Breast epithelium (tissue), 4 donors: ENCODE measurements at regions not wholly inside any gene's neighbourhood (a gene's known extent, or its start where the extent isn't known, plus 50 kb on each side); places are given as distances from the start of the nearest gene placed in this dataset.

ENCODE experiments used
- DNase-seq, 2 donors: peaks; one replicate each; pipeline ENCODE4 v3.0.0-alpha.2; 2019; ENCODE audit warnings: low spot score in 2 of 2
- H3K27ac ChIP-seq, 2 donors: fragments of 200-600 bp; sonication (generic) in 1 of 2; one replicate each; pipeline ENCODE4 v1.5.1; 2016 to 2019; ENCODE audit warnings: mild to moderate bottlenecking in 1 of 2
- H3K27me3 ChIP-seq, 2 donors: fragments of 200-600 bp; sonication (generic) in 1 of 2; one replicate each; pipeline versions ENCODE4 v1.5.1 to v1.6.0; 2017 to 2019; ENCODE audit warnings: control low read depth in 1 of 2, mild to moderate bottlenecking in 1 of 2
- H3K36me3 ChIP-seq: fragments of 200-600 bp; one replicate; pipeline ENCODE4 v1.5.1; 2019
- H3K4me1 ChIP-seq, 2 donors: fragments of 200-600 bp; sonication (generic); one replicate each; pipeline ENCODE4 v1.5.1; 2016 to 2019; ENCODE audit warnings: control low read depth in 1 of 2
- H3K4me3 ChIP-seq, 3 donors: fragments of 200-600 bp; sonication (generic); 1 replicate in 2 of 3; 2 replicates in 1 of 3; pipeline ENCODE4 v1.5.1; 2016 to 2019; ENCODE audit warnings: mild to moderate bottlenecking in 3 of 3, moderate library complexity in 2 of 3
- H3K9me3 ChIP-seq, 2 donors: fragments of 200-600 bp; sonication (generic) in 1 of 2; one replicate each; pipeline ENCODE4 v1.5.1; 2016 to 2019; ENCODE audit warnings: control low read depth in 1 of 2
- CTCF ChIP-seq, 3 donors: fragments of 450-650 bp; IDR thresholded peaks; one replicate each; pipeline ENCODE4 v1.5.1; 2016 to 2017; ENCODE audit warnings: antibody characterized with exemption in 3 of 3, mild to moderate bottlenecking in 3 of 3, moderate library complexity in 3 of 3
- POLR2A ChIP-seq: fragments of 450-650 bp; IDR thresholded peaks from one replicate; pipeline ENCODE4 v1.6.1; 2016; ENCODE audit warnings: antibody characterized with exemption, mild to moderate bottlenecking, moderate library complexity
- POLR2AphosphoS5 ChIP-seq, 3 donors: sonication (generic); formaldehyde crosslinking; IDR thresholded peaks; one replicate each; pipeline ENCODE4 v1.6.1; 2017; ENCODE audit warnings: antibody characterized with exemption in 3 of 3
- intact Hi-C: fragments of 100-400 bp; cut with DNase I; formaldehyde crosslinking; loops from one replicate; pipeline ENCODE4 v1.15.1; 2023; ENCODE audit warnings: low total_unique reads

DNA sequence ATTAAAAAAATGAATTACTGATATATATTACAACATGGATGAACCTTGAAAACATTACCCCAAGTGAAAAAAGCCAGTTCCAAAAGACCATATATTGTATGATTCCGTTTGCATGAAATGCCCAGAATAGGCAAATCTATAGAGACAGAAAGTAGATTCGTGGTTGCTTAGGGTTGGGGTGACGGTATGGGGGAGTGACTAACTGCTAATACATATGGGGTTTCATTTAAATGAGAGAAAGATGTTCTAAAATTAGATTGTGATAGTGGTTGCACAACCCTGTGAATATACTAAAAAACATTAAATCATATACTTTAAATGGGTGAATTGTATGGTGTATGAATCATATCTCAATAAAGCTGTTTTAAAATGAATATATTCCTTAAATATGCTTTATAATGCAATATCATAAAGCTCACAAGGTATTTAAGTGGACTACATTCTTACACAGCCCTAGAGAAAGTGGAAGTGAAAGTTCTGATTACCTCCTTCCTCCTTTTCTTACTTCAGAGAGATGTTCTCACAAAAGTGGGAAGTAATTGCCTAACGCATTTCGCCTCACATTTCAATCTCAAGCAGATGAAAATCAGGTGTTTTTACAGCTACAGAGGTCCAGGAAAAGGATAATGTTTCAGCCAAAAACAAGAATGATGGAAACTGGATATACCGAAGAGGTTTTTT, 142.7 kb upstream of the GNAO1 start:
- no peak overlapping the region for H3K4me3 ChIP-seq
- H3K4me1 ChIP-seq, result no peaks in the 10 kb centered on the region
- intact Hi-C loops, result no loop called here
- H3K27me3 ChIP-seq, result no peaks in the 10 kb centered on the region
- no peaks in the 10 kb centered on the region for H3K9me3 ChIP-seq
- TF ChIP-seq POLR2A (no peak), CTCF (IDR thresholded peaks at IDR 0.05) (no peak), POLR2AphosphoS5 (IDR thresholded peaks at IDR 0.05) (no peak)
- no peak for DNase-seq
- no peak overlapping the region for H3K27ac ChIP-seq
- H3K36me3 ChIP-seq, result no peaks in the 10 kb centered on the region

- TF ChIP-seq POLR2A (no peak), CTCF (IDR thresholded peaks at IDR 0.05) (no peak), POLR2AphosphoS5 (IDR thresholded peaks at IDR 0.05) (no peak)
Measured at GRCh38 chr16:56047307-56048234, 143.7 kb upstream of the GNAO1 start.

GRCh38 chr16:56042416-56042815, 148.9 kb upstream of the GNAO1 start:
- Histone ChIP-seq H3K4me3 (no peak overlapping the region), H3K27me3 (no peaks in the 10 kb centered on the region), H3K27ac (no peak overlapping the region), H3K4me1 (no peaks in the 10 kb centered on the region), H3K9me3 (peaks cover 0 to 2% of the 10 kb centered on the region in 2 donors), H3K36me3 (no peaks in the 10 kb centered on the region)
- DNase-seq, result no peak
- TF ChIP-seq POLR2A, result no peak
- TF ChIP-seq POLR2AphosphoS5 (IDR thresholded peaks at IDR 0.05), result no peak
- no peak for TF ChIP-seq CTCF (IDR thresholded peaks at IDR 0.05)
- intact Hi-C loops, result no loop called here

More at GRCh38 chr16:56047307-56048234, 143.7 kb upstream of the GNAO1 start:
- H3K4me1 ChIP-seq, result no peaks in the 10 kb centered on the region
- no peaks in the 10 kb centered on the region for H3K9me3 ChIP-seq
- no peak overlapping the region for H3K27ac ChIP-seq
- H3K27me3 ChIP-seq, result no peaks in the 10 kb centered on the region
- no peak overlapping the region for H3K4me3 ChIP-seq
- no peak for DNase-seq
- intact Hi-C loops, result loop anchor here (1.0 kb wide), 1 partner anchor 24 kb away; no protein-coding TSS in a partner anchor
- no peaks in the 10 kb centered on the region for H3K36me3 ChIP-seq

DNA sequence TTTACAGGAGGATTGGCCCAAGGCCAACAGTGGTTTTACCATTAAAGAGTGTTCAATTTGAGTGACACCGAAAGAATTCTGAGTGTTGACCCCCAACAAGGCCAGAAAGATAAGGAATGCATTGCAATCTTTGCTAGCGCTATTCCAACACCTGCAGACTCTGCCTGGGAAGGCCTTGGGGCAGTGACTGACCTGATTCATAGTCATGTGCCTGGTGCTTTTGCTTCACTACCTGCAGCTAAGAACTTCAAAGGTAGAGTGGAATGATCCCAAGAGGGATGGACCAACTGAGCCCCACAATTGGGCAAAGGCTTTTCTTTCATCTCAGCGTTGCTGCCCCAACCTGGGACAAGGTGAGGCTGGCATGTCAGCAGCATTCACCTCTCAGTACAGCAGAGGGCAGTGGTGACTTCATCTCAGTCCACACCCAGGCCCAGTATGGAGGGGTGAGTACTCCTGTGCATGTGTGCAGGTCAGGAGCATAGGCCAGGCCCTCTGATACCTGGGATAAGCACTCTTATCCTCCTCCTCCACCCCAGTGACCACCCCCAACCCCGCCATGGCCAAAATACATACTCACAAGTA, 149.6 kb upstream of the GNAO1 start:
- H3K4me1 ChIP-seq, result no peaks in the 10 kb centered on the region
- no peak overlapping the region for H3K27ac ChIP-seq
- no peaks in the 10 kb centered on the region for H3K36me3 ChIP-seq
- H3K4me3 ChIP-seq, result no peak overlapping the region
- intact Hi-C loops, result no loop called here
- no peak for DNase-seq
- TF ChIP-seq POLR2AphosphoS5 (IDR thresholded peaks at IDR 0.05) (no peak), CTCF (IDR thresholded peaks at IDR 0.05) (peak in 2 of 3 donors; percentile 29 to 39)
- H3K9me3 ChIP-seq, result peaks cover 0 to 10% of the 10 kb centered on the region in 2 donors
- no peaks in the 10 kb centered on the region for H3K27me3 ChIP-seq
